ENCODE measurements at regions not wholly inside any gene's neighbourhood (a gene's known extent, or its start where the extent isn't known, plus 50 kb on each side); places are given as distances from the start of the nearest gene placed in this dataset.

- no peak for DNase-seq
Measured at GRCh38 chr7:20945451-20945850, 158.8 kb upstream of the SP8 start.

GRCh38 chr7:20952916-20953315 is 166.2 kb upstream of the SP8 start:
- no peak for DNase-seq

GRCh38 chr7:20954711-20955619 is 168.3 kb upstream of the SP8 start:
- no peak for DNase-seq

GRCh38 chr7:20958572-20958971 is 171.9 kb upstream of the SP8 start:
- DNase-seq, result no peak

GRCh38 chr7:20959281-20959680 is 172.6 kb upstream of the SP8 start:
- DNase-seq, result no peak

GRCh38 chr7:20963556-20964280 is 177.0 kb upstream of the SP8 start:
- DNase-seq, result no peak

- DNase-seq, result no peak
Measured at GRCh38 chr7:20964281-20964918, 177.7 kb upstream of the SP8 start.

GRCh38 chr7:20971219-20971618 is 184.5 kb upstream of the SP8 start:
- no peak for DNase-seq

- no peak for DNase-seq
Measured at GRCh38 chr7:20980232-20980631, 193.5 kb upstream of the SP8 start.

- no peak for DNase-seq
Measured at GRCh38 chr7:20980668-20981264, 194.1 kb upstream of the SP8 start.

- no peak for DNase-seq
Measured at GRCh38 chr7:20988340-20988739, 201.7 kb upstream of the SP8 start.

- DNase-seq, result no peak
Measured at GRCh38 chr7:20991544-20991943, 204.9 kb upstream of the SP8 start.

- no peak for DNase-seq
Measured at GRCh38 chr7:20993693-20994092, 207.0 kb upstream of the SP8 start.

GRCh38 chr7:20998309-20998708 is 211.6 kb upstream of the SP8 start:
- DNase-seq, result no peak

GRCh38 chr7:21011153-21011552 is 224.5 kb upstream of the SP8 start:
- no peak for DNase-seq

- DNase-seq, result no peak
Measured at GRCh38 chr7:21013765-21014539, 227.3 kb upstream of the SP8 start.

- DNase-seq, result no peak
Measured at GRCh38 chr7:21020667-21021066, 234.0 kb upstream of the SP8 start.

- DNase-seq, result no peak
Measured at GRCh38 chr7:21023841-21024484, 237.3 kb upstream of the SP8 start.

GRCh38 chr7:21024485-21024867 is 237.8 kb upstream of the SP8 start:
- DNase-seq, result no peak

GRCh38 chr7:21028186-21028585 is 241.5 kb upstream of the SP8 start:
- no peak for DNase-seq

- DNase-seq, result no peak
Measured at GRCh38 chr7:21028599-21028998, 241.9 kb upstream of the SP8 start.

Measured in skin of body (tissue), 1 donor.